UCSD-AML1 (cell line): ENCODE measurements at regions not wholly inside any gene's neighbourhood (a gene's known extent, or its start where the extent isn't known, plus 50 kb on each side); places are given as distances from the start of the nearest gene placed in this dataset.
"Not testable (repeated sequence)": the region's sequence is repeated elsewhere in the genome, so short reads cannot be mapped to it uniquely, and the experiment has no call there.

Source experiments
- DNase-seq: peaks from one replicate; lab custom pipeline; 2025; ENCODE audit not compliant: unreplicated experiment; lab: John Stamatoyannopoulos, UW

GRCh38 chr4:164058776-164059445 is 564.4 kb downstream of the TMA16 start:
- no peak for DNase-seq

DNA sequence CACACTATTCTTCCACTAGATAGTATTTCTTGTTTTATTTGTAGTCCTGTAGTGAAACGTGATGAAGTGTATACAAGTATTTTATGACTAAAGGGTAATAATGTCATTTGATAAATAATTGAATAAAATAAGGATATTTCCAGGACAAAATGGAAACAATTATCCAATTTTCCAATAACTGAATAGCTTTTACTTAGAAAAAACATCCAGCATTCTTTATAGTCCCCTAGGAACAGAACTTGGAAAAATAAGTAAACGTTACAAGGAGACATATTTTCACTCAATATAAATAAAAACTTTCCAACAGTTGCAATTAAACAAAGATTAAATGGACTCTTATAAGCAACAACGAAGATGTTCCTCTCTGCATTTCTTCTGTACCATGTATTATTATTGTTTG is 566.0 kb downstream of the TMA16 start:
- no peak for DNase-seq

GRCh38 chr4:164068392-164068791 is 573.9 kb downstream of the TMA16 start:
- no peak for DNase-seq

DNA sequence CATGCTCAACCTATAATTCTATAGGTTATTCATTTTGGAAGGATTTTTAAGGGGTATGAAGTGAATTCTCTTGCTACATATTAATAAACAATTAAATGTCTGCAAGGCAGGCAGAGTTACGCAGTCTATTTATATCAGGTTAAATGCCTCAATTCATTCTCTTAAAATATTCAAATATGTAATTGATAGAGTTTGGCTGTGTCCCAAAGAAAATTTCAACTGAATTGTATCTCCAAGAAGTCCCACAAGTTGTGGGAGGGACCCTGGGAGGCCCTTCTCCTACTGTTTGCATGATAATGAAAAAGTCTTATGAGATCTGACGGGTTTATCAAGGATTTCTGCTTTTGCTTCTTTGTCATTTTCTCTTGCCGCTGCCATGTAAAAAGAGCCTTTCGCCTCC is 576.1 kb downstream of the TMA16 start:
- no peak for DNase-seq

- DNase-seq, result no peak
These were observed 586.9 kb downstream of the TMA16 start for GRCh38 chr4:164081371-164081770.

DNA sequence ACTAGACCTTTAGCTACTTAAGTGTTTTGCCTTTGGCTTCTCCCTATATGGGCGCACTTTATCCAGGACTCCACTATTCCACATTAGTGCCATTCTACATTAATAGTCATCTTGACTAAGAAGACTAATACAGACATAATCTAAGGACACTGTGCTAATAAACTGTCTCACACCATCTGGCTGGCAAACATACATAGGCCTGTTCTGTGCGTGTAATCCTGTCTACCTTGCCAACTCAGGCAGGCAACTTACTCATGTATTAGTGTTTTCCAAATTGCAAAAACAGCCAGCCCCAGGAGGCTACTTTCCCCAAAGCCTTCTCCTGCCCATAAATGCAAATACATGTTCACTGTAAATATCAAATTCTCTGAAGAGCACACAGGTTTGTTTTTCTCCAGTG is 587.3 kb downstream of the TMA16 start:
- DNase-seq, result no peak

- no peak for DNase-seq
These were observed 593.2 kb downstream of the TMA16 start for GRCh38 chr4:164087733-164088132.

- no peak for DNase-seq
These were observed 601.0 kb downstream of the TMA16 start for GRCh38 chr4:164095313-164096110.

DNA sequence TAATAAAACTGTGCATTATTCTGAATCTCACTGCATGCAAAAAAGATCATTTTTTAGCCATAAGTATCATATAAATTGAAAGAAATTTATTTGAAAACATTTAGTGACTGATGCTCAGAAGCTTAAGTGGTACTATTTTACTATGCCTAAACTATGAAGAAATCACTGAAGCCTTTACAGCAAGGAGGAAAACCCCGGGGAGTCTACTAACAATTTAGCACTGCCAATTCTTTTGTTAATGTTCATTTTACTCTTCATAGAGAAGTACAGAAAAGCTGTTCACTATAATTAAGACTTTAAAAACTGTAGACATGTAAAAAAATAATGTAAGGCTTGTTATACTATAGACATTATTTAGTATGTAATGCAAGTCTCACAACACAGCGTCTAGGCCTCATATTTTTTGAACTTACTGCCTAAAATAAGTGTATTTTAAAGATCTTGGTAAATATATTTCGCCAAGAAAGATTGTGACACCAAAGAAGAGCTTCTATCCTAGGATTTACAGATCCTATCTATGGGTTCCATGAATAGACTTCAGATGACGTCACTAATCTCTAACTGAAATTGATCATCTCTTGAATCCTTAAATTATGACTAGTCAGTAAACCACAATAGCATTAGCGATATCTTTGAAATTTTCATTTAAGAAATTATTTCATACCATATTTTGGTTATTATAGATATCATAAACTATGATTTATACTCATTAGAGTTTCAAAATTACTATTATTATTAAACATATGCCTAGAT is 602.5 kb downstream of the TMA16 start:
- no peak for DNase-seq

DNA sequence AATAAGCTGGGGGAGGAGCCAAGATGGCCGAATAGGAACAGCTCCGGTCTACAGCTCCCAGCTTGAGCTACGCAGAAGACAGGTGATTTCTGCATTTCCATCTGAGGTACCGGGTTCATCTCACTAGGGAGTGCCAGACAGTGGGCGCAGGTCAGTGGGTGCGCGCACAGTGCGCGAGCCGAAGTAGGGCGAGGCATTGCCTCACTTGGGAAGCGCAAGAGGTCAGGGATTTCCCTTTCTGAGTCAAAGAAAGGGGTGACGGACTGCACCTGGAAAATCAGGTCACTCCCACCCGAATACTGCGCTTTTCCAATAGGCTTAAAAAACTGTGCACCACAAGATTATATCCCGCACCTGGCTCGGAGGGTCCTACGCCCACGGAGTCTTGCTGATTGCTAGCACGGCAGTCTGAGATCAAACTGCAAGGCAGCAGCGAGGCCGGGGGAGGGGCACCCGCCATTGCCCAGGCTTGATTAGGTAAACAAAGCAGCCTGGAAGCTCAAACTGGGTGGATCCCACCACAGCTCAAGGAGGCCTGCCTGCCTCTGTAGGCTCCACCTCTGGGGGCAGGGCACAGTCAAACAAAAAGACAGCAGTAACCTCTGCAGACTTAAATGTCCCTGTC is 606.4 kb downstream of the TMA16 start:
- not testable (repeated sequence) for DNase-seq

GRCh38 chr4:164108971-164109370 is 614.5 kb downstream of the TMA16 start:
- no peak for DNase-seq

GRCh38 chr4:164109503-164109902 is 615.0 kb downstream of the TMA16 start:
- DNase-seq, result no peak

- DNase-seq, result no peak
These were observed 620.7 kb downstream of the TMA16 start for GRCh38 chr4:164115236-164115635.

- DNase-seq, result no peak
These were observed 621.8 kb downstream of the TMA16 start for GRCh38 chr4:164116286-164116685.

- no peak for DNase-seq
These were observed 619.5 kb upstream of the SMIM31 start for GRCh38 chr4:164134388-164134787.

- DNase-seq, result no peak
These were observed 617.7 kb upstream of the SMIM31 start for GRCh38 chr4:164136180-164136616.

- DNase-seq, result no peak
These were observed 615.4 kb upstream of the SMIM31 start for GRCh38 chr4:164138521-164138920.

GRCh38 chr4:164139291-164139690 is 614.6 kb upstream of the SMIM31 start:
- no peak for DNase-seq

DNA sequence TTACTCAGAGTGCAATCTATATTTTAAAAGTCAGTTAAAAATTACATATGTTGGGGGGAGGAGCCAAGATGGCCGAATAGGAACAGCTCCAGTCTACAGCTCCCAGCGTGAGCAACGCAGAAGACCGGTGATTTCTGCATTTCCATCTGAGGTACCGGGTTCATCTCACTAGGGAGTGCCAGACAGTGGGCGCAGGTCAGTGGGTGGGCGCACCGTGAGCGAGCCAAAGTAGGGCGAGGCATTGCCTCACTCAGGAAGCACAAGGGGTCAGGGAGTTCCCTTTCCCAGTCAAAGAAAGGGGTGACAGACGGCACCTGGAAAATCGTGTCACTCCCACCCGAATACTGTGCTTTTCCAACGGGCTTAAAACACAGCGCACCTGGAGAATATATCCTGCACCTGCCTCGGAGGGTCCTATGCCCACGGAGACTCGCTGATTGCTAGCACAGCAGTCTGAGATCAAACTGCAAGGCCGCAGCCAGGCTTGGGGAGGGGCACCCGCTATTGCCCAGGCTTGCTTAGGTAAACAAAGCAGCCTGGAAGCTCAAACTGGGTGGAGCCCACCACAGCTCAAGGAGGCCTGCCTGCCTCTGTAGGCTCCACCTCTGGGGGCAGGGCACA is 612.1 kb upstream of the SMIM31 start:
- DNase-seq, result not testable (repeated sequence)

DNA sequence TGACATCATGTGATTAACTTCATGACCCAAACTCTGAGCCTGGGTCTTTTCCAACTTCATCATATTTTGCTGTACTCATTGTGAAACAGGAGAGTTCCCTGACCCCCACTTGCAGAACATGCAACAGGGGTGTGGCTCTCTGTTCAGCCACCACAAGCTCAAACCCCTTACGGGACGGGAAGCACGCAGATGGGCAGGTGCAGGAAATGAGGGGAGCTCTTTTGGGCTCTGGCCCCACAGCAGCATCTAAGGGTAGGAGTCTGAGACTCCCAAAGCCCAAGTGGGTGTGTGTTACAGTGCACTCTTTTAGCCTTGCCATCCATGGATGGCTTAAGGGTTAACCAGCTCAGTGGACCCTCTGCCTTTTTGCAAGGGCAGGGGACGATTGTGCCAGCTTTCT is 599.5 kb upstream of the SMIM31 start:
- no peak for DNase-seq

GRCh38 chr4:164169591-164169990 is 584.3 kb upstream of the SMIM31 start:
- DNase-seq, result no peak
